ENCODE measurements at regions not wholly inside any gene's neighbourhood (a gene's known extent, or its start where the extent isn't known, plus 50 kb on each side); places are given as distances from the start of the nearest gene placed in this dataset.

DNA sequence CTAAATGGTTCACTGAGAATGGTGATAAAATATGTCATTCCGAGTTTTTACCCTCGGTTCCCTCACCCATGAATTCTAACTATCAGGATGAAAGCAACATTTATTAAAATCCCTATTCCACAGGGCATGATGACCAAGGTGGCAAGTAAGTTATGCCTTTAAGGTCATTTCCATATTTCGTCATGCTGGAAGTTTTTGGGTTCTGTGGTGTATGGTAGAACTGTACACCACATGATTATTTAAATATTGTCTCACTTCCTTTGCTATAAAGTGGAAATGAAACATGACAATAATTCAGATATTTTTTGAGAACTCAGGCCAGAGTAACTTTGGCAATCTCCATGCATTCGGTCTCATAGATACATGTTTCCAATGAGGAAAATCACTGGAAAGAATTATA, 68.5 kb upstream of the CARD18 start:
- TF ChIP-seq CTCF (conservative IDR thresholded peaks at IDR 0.05; ENCODE audit: low read length) (no peak), EZH2phosphoT487 (IDR thresholded peaks at IDR 0.05; ENCODE audit: borderline replicate concordance) (no peak)
